Kasumi-1 (cell line): ENCODE measurements at regions not wholly inside any gene's neighbourhood (a gene's known extent, or its start where the extent isn't known, plus 50 kb on each side); places are given as distances from the start of the nearest gene placed in this dataset.
A peak's percentile ranks its signal among the peaks of the same experiment; 100 is the strongest.
"Not testable (repeated sequence)": the region's sequence is repeated elsewhere in the genome, so short reads cannot be mapped to it uniquely, and the experiment has no call there.

Source experiments
- DNase-seq, 2 experiments: peaks; one replicate each; lab custom pipeline; 2025; lab: John Stamatoyannopoulos, UW

DNA sequence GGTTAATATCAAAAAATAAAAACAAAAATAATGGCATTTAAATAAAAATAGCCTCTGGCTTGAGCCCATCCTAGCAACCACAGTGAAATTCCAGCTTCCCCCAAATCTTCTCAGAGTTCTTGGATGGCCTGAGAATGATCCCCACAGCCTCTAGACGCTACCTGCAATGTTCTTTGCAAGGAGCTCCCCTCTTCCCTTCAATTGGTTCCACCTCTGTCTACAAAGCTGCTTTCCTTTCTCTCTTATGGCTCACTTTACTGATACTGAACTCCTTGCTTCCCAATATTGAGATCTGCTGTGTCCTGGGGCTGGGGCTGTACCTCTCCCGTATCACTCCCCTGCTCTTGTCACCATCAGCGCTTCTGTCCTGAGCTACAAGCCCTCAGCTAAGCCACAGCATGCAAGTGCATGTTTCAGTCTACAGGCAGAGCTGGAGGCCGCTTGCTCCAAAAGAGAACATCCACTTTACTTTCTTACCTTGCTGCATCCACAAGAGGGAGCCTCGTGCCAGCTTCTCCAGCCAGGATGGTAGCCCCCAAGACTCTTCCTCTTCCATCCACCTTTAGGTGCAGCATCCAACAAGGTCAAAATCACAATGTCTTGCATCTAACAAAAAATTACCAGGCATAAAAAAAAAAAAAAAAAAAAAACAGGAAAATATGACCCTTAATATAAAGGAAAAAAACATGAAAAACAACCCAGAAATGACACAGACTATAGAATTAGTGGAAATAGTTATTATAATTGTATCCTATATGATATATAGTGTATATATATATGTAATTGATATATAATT lies 57.4 kb upstream of the PRSS3 start:
- DNase-seq = peak; percentile 74 to 82

DNA sequence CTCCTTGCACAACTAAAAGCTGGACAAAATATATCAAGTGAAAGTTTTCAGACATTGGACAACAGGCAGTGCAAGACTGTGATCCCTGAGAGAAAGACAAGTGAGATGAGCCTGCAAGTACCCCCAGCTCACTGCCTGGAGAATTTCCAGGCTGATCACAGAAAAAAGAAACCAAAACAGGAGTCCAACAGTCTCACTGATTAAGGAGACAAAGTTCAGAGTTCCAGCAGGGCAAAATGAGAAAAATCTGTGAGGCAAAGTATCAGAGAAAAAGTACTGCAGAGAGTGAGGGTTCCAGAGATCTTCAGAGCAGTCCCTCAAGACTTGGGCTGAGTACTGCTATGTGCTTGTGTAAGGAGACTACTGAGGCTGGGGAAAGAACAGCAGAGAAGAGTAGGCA lies 56.0 kb upstream of the PRSS3 start:
- DNase-seq = no peak

DNA sequence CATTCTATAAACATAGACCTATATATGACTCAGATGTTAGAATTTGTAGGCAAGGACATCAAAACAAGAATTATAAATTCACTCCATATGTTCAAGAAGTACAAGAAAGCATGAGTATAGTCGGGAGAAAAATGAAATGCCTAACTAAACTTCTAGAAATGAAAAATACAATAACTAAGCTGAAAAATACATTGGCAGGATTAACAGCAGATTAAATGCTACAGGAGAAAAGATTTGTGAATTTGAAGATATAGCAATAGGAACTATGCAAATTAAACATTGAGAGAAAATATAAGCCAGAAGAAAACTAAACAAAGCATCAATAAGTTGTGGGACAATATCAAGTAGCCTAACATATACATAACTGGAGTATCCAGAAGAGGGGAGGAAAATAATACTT lies 55.3 kb upstream of the PRSS3 start:
- DNase-seq = no peak

GRCh38 chr9:33740958-33741357 lies 54.4 kb upstream of the PRSS3 start:
- DNase-seq = not testable (repeated sequence)

DNA sequence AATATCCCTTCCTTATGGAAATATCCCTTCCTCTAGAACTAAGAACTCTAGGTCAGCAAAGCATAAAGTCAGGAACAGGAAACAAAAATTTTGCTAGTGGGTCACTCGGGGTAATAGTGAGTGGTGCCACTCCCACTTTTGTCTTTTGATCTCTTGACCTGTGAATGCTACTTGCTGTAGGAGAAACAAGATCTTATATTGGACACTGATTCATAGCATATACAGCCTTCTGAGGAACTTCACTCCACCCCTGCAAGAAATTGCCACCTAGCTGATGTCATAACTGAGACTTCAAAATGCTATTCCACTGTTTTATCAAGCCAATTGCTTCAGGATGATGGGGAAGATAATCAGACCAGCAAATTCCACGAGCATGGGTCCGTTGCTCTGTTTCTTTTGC lies 53.3 kb upstream of the PRSS3 start:
- DNase-seq = no peak

DNA sequence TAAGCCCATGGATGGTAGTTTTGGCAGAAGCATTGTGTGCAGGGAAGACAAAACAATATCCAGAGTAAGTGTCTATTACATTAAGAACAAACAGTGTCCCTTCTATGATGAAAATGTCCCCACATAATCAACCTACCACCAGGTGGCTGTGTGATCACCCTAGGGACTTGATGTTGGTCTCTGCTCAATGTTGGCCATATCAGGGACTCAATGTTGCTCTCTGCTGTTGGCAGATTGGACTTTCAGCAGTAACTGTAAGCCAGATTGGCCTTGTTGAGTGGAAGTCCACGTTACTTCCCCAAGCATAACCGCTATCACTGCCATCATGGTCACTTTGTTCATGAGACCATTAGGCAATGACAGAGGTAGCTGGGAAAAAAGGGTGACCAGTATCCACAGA lies 52.8 kb upstream of the PRSS3 start:
- peak in 1 of 2 experiments; percentile 2 for DNase-seq
